Ascending aorta (tissue), 2 donors: ENCODE measurements at regions not wholly inside any gene's neighbourhood (a gene's known extent, or its start where the extent isn't known, plus 50 kb on each side); places are given as distances from the start of the nearest gene placed in this dataset.
"Not testable (repeated sequence)": the region's sequence is repeated elsewhere in the genome, so short reads cannot be mapped to it uniquely, and the experiment has no call there.

Experiments used
- DNase-seq, 2 donors: peaks; one replicate each; pipeline ENCODE4 v3.0.0-alpha.2; 2019; ENCODE audit warnings: low spot score in 2 of 2
- H3K27ac ChIP-seq, 2 donors: fragments of 200-600 bp; sonication (generic); one replicate each; pipeline ENCODE4 v1.5.1; 2016 to 2017; ENCODE audit warnings: mild to moderate bottlenecking in 1 of 2
- H3K27me3 ChIP-seq: fragments of 200-600 bp; sonication (generic); one replicate; pipeline ENCODE4 v1.5.1; 2017
- H3K36me3 ChIP-seq, 2 donors: fragments of 200-600 bp; sonication (generic); one replicate each; pipeline ENCODE4 v1.5.1; 2016
- H3K4me1 ChIP-seq, 2 donors: fragments of 200-600 bp; sonication (generic); one replicate each; pipeline ENCODE4 v1.5.1; 2016 to 2017; ENCODE audit warnings: mild to moderate bottlenecking in 1 of 2
- H3K4me3 ChIP-seq, 2 donors: fragments of 200-600 bp; sonication (generic); one replicate each; pipeline ENCODE4 v1.5.1; 2016 to 2017; ENCODE audit warnings: mild to moderate bottlenecking in 1 of 2
- H3K9me3 ChIP-seq, 2 donors: fragments of 200-600 bp; sonication (generic); one replicate each; pipeline ENCODE4 v1.5.1; 2016
- CTCF ChIP-seq, 3 experiments: fragments of 200-600 bp in 2 of 3; fragments of 450-650 bp in 1 of 3; sonication (generic) in 2 of 3; IDR thresholded peaks; one replicate each; pipeline ENCODE4 v1.5.1; 2016 to 2019; ENCODE audit warnings: antibody characterized with exemption in 3 of 3, mild to moderate bottlenecking in 1 of 3, moderate library complexity in 1 of 3
- intact Hi-C: fragments of 100-400 bp; cut with DNase I; formaldehyde crosslinking; loops from one replicate; pipeline ENCODE4 v1.15.1; 2023

GRCh38 chrX:42362219-42362618 is 415.7 kb downstream of the PPP1R2C start:
- Histone ChIP-seq H3K36me3 (no peaks in the 10 kb centered on the region), H3K27me3 (no peaks in the 10 kb centered on the region), H3K4me1 (no peaks in the 10 kb centered on the region), H3K9me3 (no peaks in the 10 kb centered on the region), H3K4me3 (no peak overlapping the region), H3K27ac (no peak overlapping the region)
- no peak for DNase-seq
- intact Hi-C loops = no loop called here
- TF ChIP-seq CTCF (IDR thresholded peaks at IDR 0.05) = no peak

- H3K4me3 ChIP-seq, H3K27me3 ChIP-seq, intact Hi-C loops, H3K27ac ChIP-seq, DNase-seq, H3K9me3 ChIP-seq, H3K36me3 ChIP-seq, H3K4me1 ChIP-seq: not testable (repeated sequence)
Measured at GRCh38 chrX:42342981-42343380, 419.6 kb upstream of the CASK start.
